Right renal cortex interstitium (tissue), 3 donors: ENCODE measurements at regions not wholly inside any gene's neighbourhood (a gene's known extent, or its start where the extent isn't known, plus 50 kb on each side); places are given as distances from the start of the nearest gene placed in this dataset.

Experiments used
- DNase-seq, 3 donors: peaks; one replicate each; pipeline ENCODE4 v3.0.0-alpha.2; 2013; ENCODE audit warnings: low read depth in 3 of 3, low spot score in 2 of 3

- no peak for DNase-seq
Observed at GRCh38 chr16:8292271-8292670, 298.0 kb downstream of the TMEM114 start.

DNA sequence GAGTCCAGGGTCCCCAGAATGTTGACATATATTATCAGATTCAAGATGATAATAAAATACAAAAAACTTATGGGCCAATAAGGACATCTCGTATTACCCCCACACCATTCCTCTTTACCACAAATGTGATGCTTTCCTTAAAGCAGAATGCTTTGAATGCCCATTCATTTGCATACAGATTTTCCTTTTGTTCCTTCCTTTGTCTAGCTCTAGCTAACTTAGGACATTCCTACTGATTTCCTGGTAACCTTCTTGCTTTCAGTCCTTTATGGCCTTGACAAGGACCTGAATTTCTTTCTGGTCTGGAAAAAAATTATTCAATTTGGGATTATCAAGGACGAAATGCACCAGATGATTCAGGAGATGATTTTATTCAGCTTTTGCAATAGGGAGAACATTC lies 304.0 kb downstream of the TMEM114 start:
- no peak for DNase-seq

DNA sequence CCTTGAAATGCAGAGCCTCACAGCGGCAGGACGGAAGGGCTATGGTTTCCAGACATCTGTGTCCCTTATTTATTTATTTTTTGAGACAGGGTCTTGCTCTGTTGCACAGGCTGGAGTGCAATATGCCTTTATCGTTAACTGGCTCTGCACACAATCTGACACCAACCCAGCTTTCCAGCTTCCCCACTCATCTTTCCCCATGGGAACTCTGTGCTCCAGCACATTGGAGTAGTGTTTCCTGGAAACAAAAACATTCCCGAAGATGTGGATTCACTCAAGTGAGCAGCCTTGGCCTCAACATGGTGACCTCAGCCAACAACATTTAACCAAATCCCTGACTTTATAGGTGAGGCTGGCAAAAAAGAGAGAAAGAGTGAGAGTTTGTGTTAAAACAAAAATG lies 307.1 kb downstream of the TMEM114 start:
- peak in 1 of 3 donors; percentile 15 for DNase-seq

- no peak for DNase-seq
Observed at GRCh38 chr16:8278031-8278580, 312.2 kb downstream of the TMEM114 start.

GRCh38 chr16:8271344-8271743 lies 319.0 kb downstream of the TMEM114 start:
- no peak for DNase-seq

- DNase-seq, result no peak
Observed at GRCh38 chr16:8262299-8262698, 328.0 kb downstream of the TMEM114 start.

GRCh38 chr16:8260140-8260539 lies 330.2 kb downstream of the TMEM114 start:
- DNase-seq, result no peak

DNA sequence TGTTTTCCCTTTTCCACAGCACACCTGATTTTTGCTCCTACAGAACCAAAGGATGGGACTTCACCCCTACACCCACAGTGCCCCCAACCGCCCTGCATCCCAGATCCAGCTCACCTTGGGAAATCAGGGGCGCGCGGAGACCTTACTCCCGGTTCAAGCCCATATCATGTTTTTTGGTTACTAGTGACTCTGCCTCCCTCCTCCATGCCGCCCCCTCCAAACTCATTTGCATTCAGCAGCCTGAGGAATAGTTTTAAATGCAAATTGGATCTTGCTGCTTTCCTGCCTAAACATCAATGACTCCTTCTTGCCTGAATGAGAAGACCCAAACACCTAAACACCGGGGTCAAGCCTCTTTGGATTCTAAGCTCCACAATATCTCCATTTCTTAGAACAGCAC lies 331.8 kb downstream of the TMEM114 start:
- DNase-seq, result no peak

DNA sequence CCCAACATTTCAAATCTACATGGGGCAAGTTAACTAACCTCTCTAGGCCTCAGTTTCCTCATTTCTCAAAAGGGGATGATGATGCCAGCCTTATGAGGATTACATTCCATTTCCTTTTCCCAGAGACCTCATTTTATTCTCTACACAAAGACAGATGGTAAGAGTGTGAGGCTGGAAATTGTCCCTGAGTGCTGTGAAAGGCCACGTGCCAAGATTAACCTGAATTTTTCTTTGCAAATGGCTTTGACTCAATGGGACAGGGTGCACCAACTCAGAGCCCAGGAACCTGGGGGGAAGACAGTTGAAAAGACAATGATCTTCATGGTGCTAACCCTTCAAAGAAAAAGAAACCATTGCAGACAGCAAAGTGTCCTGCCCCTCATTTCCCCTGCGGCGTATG lies 332.8 kb downstream of the TMEM114 start:
- DNase-seq, result no peak

- no peak for DNase-seq
Observed at GRCh38 chr16:8254405-8254804, 335.9 kb downstream of the TMEM114 start.

DNA sequence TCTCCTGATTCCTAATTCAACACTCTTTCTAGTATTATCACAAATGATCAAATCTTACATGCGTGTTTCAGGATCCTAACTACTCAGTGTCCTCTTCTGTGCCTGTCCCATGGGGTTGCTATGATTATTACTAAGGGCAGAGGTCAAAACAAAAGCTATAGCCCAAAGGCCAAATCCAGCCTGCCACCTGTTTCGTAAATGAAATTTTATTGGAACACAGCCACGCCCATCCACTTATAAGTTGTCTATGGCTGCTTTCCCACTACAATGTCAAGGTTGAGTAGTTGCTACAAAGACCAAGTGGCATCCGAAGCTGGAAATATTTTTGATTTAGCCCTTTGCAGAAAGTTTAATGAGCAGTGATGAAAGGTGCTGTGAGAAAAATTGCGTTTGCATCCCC lies 336.6 kb downstream of the TMEM114 start:
- DNase-seq, result no peak

GRCh38 chr16:8251727-8252126 lies 338.6 kb downstream of the TMEM114 start:
- DNase-seq, result no peak

GRCh38 chr16:8251298-8251697 lies 339.0 kb downstream of the TMEM114 start:
- no peak for DNase-seq

GRCh38 chr16:8247993-8248392 lies 342.3 kb downstream of the TMEM114 start:
- DNase-seq, result no peak

- DNase-seq, result no peak
Observed at GRCh38 chr16:8243981-8244380, 346.3 kb downstream of the TMEM114 start.

- no peak for DNase-seq
Observed at GRCh38 chr16:8241408-8241807, 348.9 kb downstream of the TMEM114 start.

DNA sequence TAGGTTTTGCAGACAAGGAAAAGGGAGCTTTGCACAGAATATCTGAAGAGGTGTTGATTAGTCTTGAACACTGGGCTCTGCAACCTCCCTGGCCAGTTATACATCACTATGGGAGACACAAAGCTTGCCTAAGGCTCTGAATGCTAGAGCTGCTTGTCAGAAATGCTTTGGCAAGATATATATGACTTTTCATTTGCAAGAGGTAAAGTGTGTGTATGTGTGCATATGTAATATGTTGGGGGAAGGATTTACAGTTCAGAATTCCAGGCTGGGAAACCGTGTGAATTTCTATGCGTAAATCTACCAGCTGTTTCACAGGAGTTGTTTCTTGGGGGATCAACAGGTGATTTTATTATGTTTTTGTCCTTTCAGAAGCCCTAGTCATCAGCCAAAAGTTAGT lies 350.9 kb downstream of the TMEM114 start:
- no peak for DNase-seq

- no peak for DNase-seq
Observed at GRCh38 chr16:8237452-8237851, 352.9 kb downstream of the TMEM114 start.

- no peak for DNase-seq
Observed at GRCh38 chr16:8236816-8237215, 353.5 kb downstream of the TMEM114 start.

DNA sequence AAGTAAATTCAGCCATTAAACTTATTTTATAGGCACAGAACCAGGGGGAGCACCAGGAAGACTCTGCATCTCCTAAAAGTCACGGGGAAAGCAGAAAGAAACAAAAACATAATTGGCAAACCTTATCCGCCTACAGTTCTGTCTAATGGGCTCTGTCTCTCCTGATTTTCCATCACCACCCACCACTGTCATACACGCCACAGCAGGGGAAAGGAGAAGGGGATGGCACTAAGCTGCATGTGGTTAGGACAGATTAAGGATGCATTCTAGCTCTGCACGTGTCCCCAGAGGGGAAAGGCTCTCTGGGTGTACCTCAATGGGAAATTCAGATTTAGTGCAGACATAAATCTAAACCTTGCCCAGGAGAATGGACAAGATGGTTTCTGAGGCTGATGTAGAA lies 359.8 kb downstream of the TMEM114 start:
- no peak for DNase-seq

DNA sequence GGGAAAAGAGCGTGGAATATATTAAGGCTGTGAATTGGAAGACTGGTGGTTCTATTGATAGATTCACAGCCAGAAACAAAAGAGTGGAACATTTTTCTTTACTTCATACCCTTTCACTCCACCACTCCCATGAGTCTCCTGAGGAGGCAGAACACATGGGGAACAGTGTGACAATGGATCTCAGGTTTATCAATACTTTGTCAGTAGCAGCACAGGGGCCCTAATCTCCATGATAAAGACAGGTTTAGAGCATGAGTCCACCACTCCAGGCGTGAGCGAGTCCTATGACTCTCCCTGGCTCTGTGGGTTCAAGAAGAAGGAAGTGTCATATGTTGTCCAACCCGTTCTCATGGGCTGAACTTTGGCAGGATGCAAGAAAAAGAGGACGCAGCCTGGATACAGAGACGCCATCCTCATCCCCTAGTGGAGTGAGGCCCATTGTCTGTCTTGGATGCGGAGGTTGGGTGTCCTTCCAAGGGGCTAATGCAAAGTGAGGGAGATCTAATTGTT lies 361.2 kb downstream of the TMEM114 start:
- DNase-seq, result no peak

- DNase-seq, result no peak
Observed at GRCh38 chr16:8217201-8217600, 373.1 kb downstream of the TMEM114 start.

- no peak for DNase-seq
Observed at GRCh38 chr16:8204769-8205168, 385.5 kb downstream of the TMEM114 start.
